GM12878 (cell line): ENCODE measurements at regions not wholly inside any gene's neighbourhood (a gene's known extent, or its start where the extent isn't known, plus 50 kb on each side); places are given as distances from the start of the nearest gene placed in this dataset.

Source experiments
- CTCF ChIP-seq, 3 experiments: IDR thresholded peaks in 2 of 3; conservative IDR thresholded peaks in 1 of 3; 2 replicates each; pipeline ENCODE4 v1.5.1; 2011; ENCODE audit warnings: low read depth in 3 of 3, low read length in 3 of 3, mild to moderate bottlenecking in 3 of 3, control low read depth in 2 of 3, moderate library complexity in 2 of 3, inconsistent platforms in 1 of 3, mixed read lengths in 1 of 3; ENCODE audit not compliant: control insufficient read depth in 2 of 3, insufficient read depth in 1 of 3; ENCODE audit errors: extremely low read depth in 1 of 3
- EP300 ChIP-seq, 2 experiments: fragments of 150-350 bp in 1 of 2; IDR thresholded peaks; 2 replicates each; pipeline ENCODE4 v1.6.1; 2011 to 2012; ENCODE audit warnings: low read depth in 2 of 2, low read length in 2 of 2, borderline replicate concordance in 1 of 2, improper control_type of control experiment in 1 of 2, inconsistent platforms in 1 of 2; ENCODE audit not compliant: control insufficient read depth in 1 of 2
- EZH2 ChIP-seq: IDR thresholded peaks from 2 replicates; pipeline ENCODE4 v1.6.1; 2012; ENCODE audit warnings: low read depth, mild to moderate bottlenecking, control low read depth, inconsistent platforms, low read length, borderline replicate concordance; ENCODE audit not compliant: control insufficient read depth
- HCFC1 ChIP-seq: fragments of 150-350 bp; IDR thresholded peaks from 2 replicates; pipeline ENCODE4 v1.6.1; 2014; ENCODE audit warnings: low read length
- JUNB ChIP-seq: IDR thresholded peaks from 2 replicates; pipeline ENCODE4 v1.6.1; 2016; ENCODE audit warnings: antibody characterized with exemption, mild to moderate bottlenecking
- MEF2A ChIP-seq: IDR thresholded peaks from 2 replicates; pipeline ENCODE4 v1.6.1; 2011; ENCODE audit warnings: low read depth, mild to moderate bottlenecking, low read length, moderate library complexity; ENCODE audit not compliant: insufficient read depth
- RAD51 ChIP-seq: fragments of 450-650 bp; IDR thresholded peaks from 2 replicates; pipeline ENCODE4 v1.6.1; 2016; ENCODE audit warnings: moderate library complexity, mild to moderate bottlenecking, inconsistent platforms
- SRF ChIP-seq, 2 experiments: IDR thresholded peaks; 2 replicates each; pipeline ENCODE4 v1.6.1; 2011; ENCODE audit warnings: low read depth in 2 of 2, low read length in 2 of 2, mild to moderate bottlenecking in 1 of 2, moderate library complexity in 1 of 2

DNA sequence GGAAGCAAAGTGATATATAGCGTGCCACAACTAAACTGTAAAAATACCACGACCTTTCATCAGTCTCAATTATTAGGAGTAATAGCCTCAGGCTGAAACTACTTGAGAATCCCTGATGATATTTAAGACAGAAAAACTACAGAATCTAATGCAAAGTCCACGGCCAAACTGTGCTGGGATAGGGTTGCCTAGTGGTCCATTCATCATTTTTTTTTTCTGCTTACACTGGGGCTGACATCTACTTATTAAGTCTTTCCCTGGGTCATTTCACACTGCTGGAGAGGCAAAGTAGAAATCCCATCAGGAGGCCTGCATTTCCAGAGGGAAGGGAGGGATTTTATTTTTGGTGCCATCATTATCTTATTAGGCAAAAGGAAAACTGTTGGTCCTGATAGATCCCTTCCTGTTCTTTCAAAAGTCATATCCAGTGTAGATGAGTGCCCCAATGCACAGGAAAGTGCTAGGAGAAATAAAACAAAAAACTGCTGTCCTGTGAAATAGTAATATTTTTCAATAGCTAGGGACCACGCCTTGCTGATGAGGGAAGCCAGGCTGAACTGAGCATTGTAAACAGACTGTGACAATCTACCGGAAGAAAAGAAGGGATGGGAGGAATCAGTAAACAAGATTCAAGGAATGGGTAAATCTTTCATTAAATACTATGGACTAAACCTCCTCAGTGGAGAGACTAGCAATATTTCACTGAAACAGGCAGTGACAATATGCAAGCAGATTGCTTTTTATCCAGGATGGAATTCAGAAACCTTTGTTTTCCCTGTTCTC lies 644.3 kb downstream of the IRS1 start:
- no peak for TF ChIP-seq HCFC1
- TF ChIP-seq CTCF (IDR thresholded peaks at IDR 0.05 in 2 of 3, conservative IDR thresholded peaks at IDR 0.05 in 1 of 3; ENCODE audit: control insufficient read depth in 2 of 3, extremely low read depth in 1 of 3, insufficient read depth in 1 of 3, low read depth in 3 of 3, low read length in 3 of 3): no peak
- TF ChIP-seq JUNB: no peak
- TF ChIP-seq RAD51: no peak
- TF ChIP-seq MEF2A: no peak
- TF ChIP-seq EP300 (IDR thresholded peaks at IDR 0.05; ENCODE audit: borderline replicate concordance in 1 of 2, control insufficient read depth in 1 of 2, low read depth in 2 of 2, low read length in 2 of 2): no peak
- no peak for TF ChIP-seq SRF (IDR thresholded peaks at IDR 0.05; ENCODE audit: low read depth in 2 of 2, low read length in 2 of 2)
- TF ChIP-seq EZH2: no peak
